Neural progenitor cell (in vitro differentiated cells): ENCODE measurements at regions not wholly inside any gene's neighbourhood (a gene's known extent, or its start where the extent isn't known, plus 50 kb on each side); places are given as distances from the start of the nearest gene placed in this dataset.
"Not testable (repeated sequence)": the region's sequence is repeated elsewhere in the genome, so short reads cannot be mapped to it uniquely, and the experiment has no call there.

Experiments used
- EZH2 ChIP-seq: fragments of 200-600 bp; sonication (generic); IDR thresholded peaks from 2 replicates; pipeline ENCODE4 v1.6.1; 2017; ENCODE audit warnings: antibody characterized with exemption, mild to moderate bottlenecking, moderate library complexity
- EZH2phosphoT487 ChIP-seq: fragments of 200-600 bp; sonication (generic); IDR thresholded peaks from 2 replicates; pipeline ENCODE4 v1.6.1; 2017; ENCODE audit warnings: antibody characterized with exemption
- TF ChIP-seq, protein P1 (sequence below): fragments of 200-600 bp; sonication (generic); IDR thresholded peaks from 2 replicates; pipeline ENCODE4 v1.5.1; 2017; ENCODE audit warnings: antibody characterized with exemption, mild to moderate bottlenecking

DNA sequence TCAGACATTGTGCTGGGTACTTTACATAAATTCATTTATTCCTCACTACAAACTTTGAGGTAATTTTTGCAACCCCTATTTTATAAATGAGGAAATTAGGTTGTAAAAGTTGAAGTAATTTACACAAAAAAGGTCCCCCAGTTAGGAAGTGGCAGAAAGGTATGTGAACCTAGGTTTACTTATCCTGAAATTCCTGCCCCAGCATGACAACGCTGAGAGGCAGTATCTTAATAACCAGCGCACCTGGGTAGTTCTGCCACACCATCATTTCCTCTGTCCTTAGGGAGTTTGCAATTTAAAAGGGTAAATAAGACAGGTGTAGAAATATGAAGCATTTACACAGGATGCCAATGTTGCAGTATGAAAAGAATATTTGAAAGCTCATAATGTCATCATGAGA is 102.9 kb upstream of the NBPF8 start:
- TF ChIP-seq, protein P1, sequence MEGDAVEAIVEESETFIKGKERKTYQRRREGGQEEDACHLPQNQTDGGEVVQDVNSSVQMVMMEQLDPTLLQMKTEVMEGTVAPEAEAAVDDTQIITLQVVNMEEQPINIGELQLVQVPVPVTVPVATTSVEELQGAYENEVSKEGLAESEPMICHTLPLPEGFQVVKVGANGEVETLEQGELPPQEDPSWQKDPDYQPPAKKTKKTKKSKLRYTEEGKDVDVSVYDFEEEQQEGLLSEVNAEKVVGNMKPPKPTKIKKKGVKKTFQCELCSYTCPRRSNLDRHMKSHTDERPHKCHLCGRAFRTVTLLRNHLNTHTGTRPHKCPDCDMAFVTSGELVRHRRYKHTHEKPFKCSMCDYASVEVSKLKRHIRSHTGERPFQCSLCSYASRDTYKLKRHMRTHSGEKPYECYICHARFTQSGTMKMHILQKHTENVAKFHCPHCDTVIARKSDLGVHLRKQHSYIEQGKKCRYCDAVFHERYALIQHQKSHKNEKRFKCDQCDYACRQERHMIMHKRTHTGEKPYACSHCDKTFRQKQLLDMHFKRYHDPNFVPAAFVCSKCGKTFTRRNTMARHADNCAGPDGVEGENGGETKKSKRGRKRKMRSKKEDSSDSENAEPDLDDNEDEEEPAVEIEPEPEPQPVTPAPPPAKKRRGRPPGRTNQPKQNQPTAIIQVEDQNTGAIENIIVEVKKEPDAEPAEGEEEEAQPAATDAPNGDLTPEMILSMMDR = not testable (repeated sequence)
- not testable (repeated sequence) for TF ChIP-seq EZH2, EZH2phosphoT487
